H9 (cell line): ENCODE measurements at regions not wholly inside any gene's neighbourhood (a gene's known extent, or its start where the extent isn't known, plus 50 kb on each side); places are given as distances from the start of the nearest gene placed in this dataset.

ENCODE experiments used
- DNase-seq: peaks from one replicate; pipeline ENCODE4 v3.0.0-alpha.2; 2017
- H2AFZ ChIP-seq: one replicate; pipeline ENCODE4 v1.6.1; 2013; ENCODE audit warnings: mild to moderate bottlenecking, low read length, control low read depth, moderate library complexity
- H2AK5ac ChIP-seq: 2 replicates; pipeline ENCODE4 v1.6.1; 2013; ENCODE audit warnings: low read length, control low read depth, mixed read lengths; ENCODE audit not compliant: insufficient read length
- H2BK120ac ChIP-seq: one replicate; pipeline ENCODE4 v1.6.1; 2013; ENCODE audit warnings: low read depth, mild to moderate bottlenecking, low read length, control low read depth, inconsistent platforms; ENCODE audit not compliant: poor library complexity, severe bottlenecking
- H2BK12ac ChIP-seq: 2 replicates; pipeline ENCODE4 v1.6.1; 2013; ENCODE audit warnings: low read length, control low read depth, mixed read lengths, low read depth; ENCODE audit not compliant: insufficient read length
- H2BK15ac ChIP-seq: 2 replicates; pipeline ENCODE4 v1.6.1; 2013; ENCODE audit warnings: low read depth, low read length, control low read depth
- H2BK20ac ChIP-seq: one replicate; pipeline ENCODE4 v1.6.1; 2013; ENCODE audit warnings: low read depth, mild to moderate bottlenecking, low read length, control low read depth, inconsistent platforms; ENCODE audit not compliant: poor library complexity, severe bottlenecking
- H2BK5ac ChIP-seq: 2 replicates; pipeline ENCODE4 v1.6.1; 2013; ENCODE audit warnings: low read length, control low read depth, mixed read lengths; ENCODE audit not compliant: insufficient read length
- H3K14ac ChIP-seq: 2 replicates; pipeline ENCODE4 v1.6.1; 2013; ENCODE audit warnings: low read length, control low read depth; ENCODE audit not compliant: insufficient read depth
- H3K18ac ChIP-seq: 2 replicates; pipeline ENCODE4 v1.6.1; 2013; ENCODE audit warnings: low read depth, mild to moderate bottlenecking, mixed read lengths, low read length, control low read depth; ENCODE audit not compliant: insufficient read length
- H3K23ac ChIP-seq: 2 replicates; pipeline ENCODE4 v1.6.1; 2013; ENCODE audit warnings: low read length, control low read depth, mixed read lengths, low read depth; ENCODE audit not compliant: insufficient read length
- H3K23me2 ChIP-seq: 2 replicates; pipeline ENCODE4 v1.6.1; 2013; ENCODE audit warnings: low read depth, mild to moderate bottlenecking, mixed read lengths, low read length, control low read depth; ENCODE audit not compliant: insufficient read length, poor library complexity, severe bottlenecking
- H3K27ac ChIP-seq: 2 replicates; pipeline ENCODE4 v1.5.1; 2013; ENCODE audit warnings: low read length, control low read depth, mixed read lengths, low read depth; ENCODE audit not compliant: insufficient read length
- H3K27me3 ChIP-seq: 2 replicates; pipeline ENCODE4 v1.6.1; 2013; ENCODE audit warnings: low read length, control low read depth, inconsistent platforms; ENCODE audit not compliant: insufficient read depth
- H3K4ac ChIP-seq: 2 replicates; pipeline ENCODE4 v1.6.1; 2013; ENCODE audit warnings: low read depth, mild to moderate bottlenecking, control low read depth, inconsistent platforms, low read length, moderate library complexity
- H3K4me1 ChIP-seq: 2 replicates; pipeline ENCODE4 v1.6.1; 2013; ENCODE audit warnings: low read length, control low read depth, inconsistent platforms; ENCODE audit not compliant: insufficient read depth
- H3K4me2 ChIP-seq: 2 replicates; pipeline ENCODE4 v1.6.1; 2013; ENCODE audit warnings: low read length, control low read depth, mixed read lengths; ENCODE audit not compliant: insufficient read length, insufficient read depth
- H3K56ac ChIP-seq: 2 replicates; pipeline ENCODE4 v1.6.1; 2013; ENCODE audit warnings: low read depth, mild to moderate bottlenecking, mixed read lengths, low read length, control low read depth; ENCODE audit not compliant: insufficient read length
- H3K79me1 ChIP-seq: 2 replicates; pipeline ENCODE4 v1.6.1; 2013; ENCODE audit warnings: low read depth, mild to moderate bottlenecking, moderate library complexity, low read length, control low read depth, inconsistent platforms; ENCODE audit not compliant: insufficient read depth, poor library complexity, severe bottlenecking
- H3K79me2 ChIP-seq: 2 replicates; pipeline ENCODE4 v1.6.1; 2013; ENCODE audit warnings: low read length, control low read depth, inconsistent platforms; ENCODE audit not compliant: insufficient read depth
- H3K9ac ChIP-seq: 2 replicates; pipeline ENCODE4 v1.6.1; 2013; ENCODE audit warnings: low read length, control low read depth, mixed read lengths; ENCODE audit not compliant: insufficient read length; ENCODE audit errors: extremely low read depth
- H3K9me3 ChIP-seq: one replicate; pipeline ENCODE4 v1.6.1; 2013; ENCODE audit warnings: low read depth, low read length, inconsistent platforms; ENCODE audit not compliant: control insufficient read depth
- H3T11ph ChIP-seq: one replicate; pipeline ENCODE4 v1.6.1; 2013; ENCODE audit warnings: mild to moderate bottlenecking, low read length, control low read depth, inconsistent platforms
- H4K20me1 ChIP-seq: one replicate; pipeline ENCODE4 v1.6.1; 2013; ENCODE audit not compliant: control insufficient read depth, insufficient read length, insufficient read depth
- H4K5ac ChIP-seq: 2 replicates; pipeline ENCODE4 v1.6.1; 2013; ENCODE audit warnings: low read depth, mild to moderate bottlenecking, mixed read lengths, low read length, control low read depth; ENCODE audit not compliant: insufficient read length
- H4K8ac ChIP-seq: replicated peaks from 2 replicates; pipeline ENCODE4 v1.6.1; 2013; ENCODE audit warnings: low read length, control low read depth, mixed read lengths, low read depth; ENCODE audit not compliant: insufficient read length
- H4K91ac ChIP-seq: 2 replicates; pipeline ENCODE4 v1.6.1; 2013; ENCODE audit warnings: low read depth, mild to moderate bottlenecking, moderate library complexity, mixed read lengths, low read length, control low read depth; ENCODE audit not compliant: insufficient read length
- H3K27ac Mint-ChIP-seq, 3 experiments: 2 replicates in 2 of 3; 3 replicates in 1 of 3; pipeline ENCODE4 v1.8.0; 2020 to 2021; ENCODE audit warnings: mixed read lengths in 3 of 3, mild to moderate bottlenecking in 1 of 3, moderate library complexity in 1 of 3
- H3K27me3 Mint-ChIP-seq: 2 replicates; pipeline ENCODE4 v1.8.0; 2021; ENCODE audit warnings: low read depth, mild to moderate bottlenecking, moderate library complexity, mixed read lengths
- H3K36me3 Mint-ChIP-seq, 3 experiments: 2 replicates in 2 of 3; 3 replicates in 1 of 3; pipeline ENCODE4 v1.8.0; 2020 to 2021; ENCODE audit warnings: low read depth in 3 of 3, mixed read lengths in 3 of 3; ENCODE audit not compliant: insufficient read depth in 1 of 3
- H3K4me1 Mint-ChIP-seq, 2 experiments: 2 replicates each; pipeline ENCODE4 v1.8.0; 2020; ENCODE audit warnings: mixed read lengths in 2 of 2
- H3K4me3 Mint-ChIP-seq, 2 experiments: 2 replicates in 1 of 2; 3 replicates in 1 of 2; pipeline ENCODE4 v1.8.0; 2020 to 2021; ENCODE audit warnings: mild to moderate bottlenecking in 2 of 2, mixed read lengths in 2 of 2, moderate library complexity in 1 of 2
- H3K9me3 Mint-ChIP-seq, 2 experiments: 2 replicates in 1 of 2; 3 replicates in 1 of 2; pipeline ENCODE4 v1.8.0; 2020; ENCODE audit warnings: mild to moderate bottlenecking in 2 of 2, mixed read lengths in 2 of 2, moderate library complexity in 1 of 2
- WGBS: extraction: QIAGEN DNeasy Blood & Tissue Kit; methylation state at CpG from one replicate; pipeline ENCODE4 v1.1.7; 2013; ENCODE audit warnings: missing lambda C conversion rate, low lambda C conversion rate, mixed read lengths; ENCODE audit not compliant: insufficient read length; ENCODE audit errors: extremely low coverage; 5-methylcytosine and 5-hydroxymethylcytosine counted together
- TF ChIP-seq, protein P1 (sequence below): fragments of 200-600 bp; sonication (generic); conservative IDR thresholded peaks from 3 replicates; pipeline ENCODE4 v1.8.0; 2021; ENCODE audit warnings: antibody characterized with exemption, mild to moderate bottlenecking

DNA sequence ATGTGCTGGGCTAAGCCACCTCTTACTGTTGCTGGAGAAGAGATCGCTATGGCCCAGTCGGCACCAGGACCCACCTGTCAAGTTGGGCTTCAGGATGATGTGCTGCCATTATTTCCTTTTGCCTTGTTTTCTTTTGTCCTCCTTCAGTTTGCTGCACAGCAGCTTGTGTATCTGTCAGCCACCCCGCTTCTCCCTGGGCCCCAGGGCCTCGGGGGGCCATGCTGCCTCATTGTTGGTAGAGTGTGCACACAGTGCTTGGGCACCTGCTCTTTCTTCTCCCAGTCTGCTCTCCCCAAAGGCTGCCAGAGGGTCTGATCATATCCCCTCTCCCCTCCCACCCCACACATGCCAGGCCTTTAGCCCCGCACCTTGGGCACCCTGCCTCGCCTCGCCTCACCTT, 185.5 kb upstream of the ATP10A start:
- H2BK120ac ChIP-seq, result no peak overlapping the region
- H4K5ac ChIP-seq, result no peak overlapping the region
- H3K79me1 ChIP-seq, result no peaks in the 10 kb centered on the region
- no peak overlapping the region for H3T11ph ChIP-seq
- H4K20me1 ChIP-seq, result no peaks in the 10 kb centered on the region
- H3K4me2 ChIP-seq, result no peak overlapping the region
- no peak overlapping the region for H2BK12ac ChIP-seq
- H3K36me3 Mint-ChIP-seq, result no peaks in the 10 kb centered on the region
- no peak overlapping the region for H4K8ac ChIP-seq
- no peak overlapping the region for H2BK5ac ChIP-seq
- H3K23ac ChIP-seq, result no peak overlapping the region
- no peak overlapping the region for H3K9ac ChIP-seq
- H3K4me1 ChIP-seq, result no peaks in the 10 kb centered on the region
- H3K4ac ChIP-seq, result no peak overlapping the region
- no peak for DNase-seq
- WGBS, result no CpG with 5 or more reads among the region's 7 CpGs
- no peak overlapping the region for H4K91ac ChIP-seq
- peaks cover 6 to 14% of the 10 kb centered on the region in 2 experiments; a peak in 3 of 4 replicates for H3K4me1 Mint-ChIP-seq
- H3K27ac Mint-ChIP-seq, result no peak overlapping the region
- H2AFZ ChIP-seq, result no peak overlapping the region
- H3K9me3 Mint-ChIP-seq, result peaks cover 0 to 3% of the 10 kb centered on the region in 2 experiments; a peak in 3 of 5 replicates
- H3K27ac ChIP-seq, result no peak overlapping the region
- H2AK5ac ChIP-seq, result no peak overlapping the region
- no peaks in the 10 kb centered on the region for H3K79me2 ChIP-seq
- no peaks in the 10 kb centered on the region for H3K27me3 ChIP-seq
- no peak overlapping the region for H2BK20ac ChIP-seq
- H3K56ac ChIP-seq, result no peak overlapping the region
- no peaks in the 10 kb centered on the region for H3K23me2 ChIP-seq
- H3K27me3 Mint-ChIP-seq, result peaks cover 1% of the 10 kb centered on the region; the same call in 1 of the 2 replicates
- H2BK15ac ChIP-seq, result no peak overlapping the region
- TF ChIP-seq, protein P1, sequence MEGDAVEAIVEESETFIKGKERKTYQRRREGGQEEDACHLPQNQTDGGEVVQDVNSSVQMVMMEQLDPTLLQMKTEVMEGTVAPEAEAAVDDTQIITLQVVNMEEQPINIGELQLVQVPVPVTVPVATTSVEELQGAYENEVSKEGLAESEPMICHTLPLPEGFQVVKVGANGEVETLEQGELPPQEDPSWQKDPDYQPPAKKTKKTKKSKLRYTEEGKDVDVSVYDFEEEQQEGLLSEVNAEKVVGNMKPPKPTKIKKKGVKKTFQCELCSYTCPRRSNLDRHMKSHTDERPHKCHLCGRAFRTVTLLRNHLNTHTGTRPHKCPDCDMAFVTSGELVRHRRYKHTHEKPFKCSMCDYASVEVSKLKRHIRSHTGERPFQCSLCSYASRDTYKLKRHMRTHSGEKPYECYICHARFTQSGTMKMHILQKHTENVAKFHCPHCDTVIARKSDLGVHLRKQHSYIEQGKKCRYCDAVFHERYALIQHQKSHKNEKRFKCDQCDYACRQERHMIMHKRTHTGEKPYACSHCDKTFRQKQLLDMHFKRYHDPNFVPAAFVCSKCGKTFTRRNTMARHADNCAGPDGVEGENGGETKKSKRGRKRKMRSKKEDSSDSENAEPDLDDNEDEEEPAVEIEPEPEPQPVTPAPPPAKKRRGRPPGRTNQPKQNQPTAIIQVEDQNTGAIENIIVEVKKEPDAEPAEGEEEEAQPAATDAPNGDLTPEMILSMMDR, result no peak
- H3K4me3 Mint-ChIP-seq, result no peak overlapping the region
- H3K9me3 ChIP-seq, result no peaks in the 10 kb centered on the region
- H3K18ac ChIP-seq, result no peak overlapping the region
- no peak overlapping the region for H3K14ac ChIP-seq
